WTC11 (cell line): ENCODE measurements at regions not wholly inside any gene's neighbourhood (a gene's known extent, or its start where the extent isn't known, plus 50 kb on each side); places are given as distances from the start of the nearest gene placed in this dataset.

Experiments
- CREM ChIP-seq: sonication (generic); formaldehyde crosslinking; IDR thresholded peaks from 2 replicates; pipeline ENCODE4 v1.8.1; 2022; ENCODE audit warnings: mild to moderate bottlenecking, missing genetic modification reagents, moderate library complexity
- JUN ChIP-seq: sonication (generic); formaldehyde crosslinking; IDR thresholded peaks from 2 replicates; pipeline ENCODE4 v1.8.0; 2023; ENCODE audit warnings: mild to moderate bottlenecking, missing genetic modification reagents
- MYBL2 ChIP-seq: sonication (generic); formaldehyde crosslinking; IDR thresholded peaks from 2 replicates; pipeline ENCODE4 v1.8.1; 2023; ENCODE audit warnings: mild to moderate bottlenecking, moderate library complexity, missing genetic modification reagents
- PRDM15 ChIP-seq: sonication (generic); formaldehyde crosslinking; IDR thresholded peaks from 2 replicates; pipeline ENCODE4 v1.8.0; 2022; ENCODE audit warnings: missing genetic modification reagents
- TEAD4 ChIP-seq: sonication (generic); formaldehyde crosslinking; IDR thresholded peaks from 2 replicates; pipeline ENCODE4 v1.8.0; 2022; ENCODE audit warnings: mild to moderate bottlenecking, missing genetic modification reagents
- TP53 ChIP-seq: sonication (generic); formaldehyde crosslinking; IDR thresholded peaks from 2 replicates; pipeline ENCODE4 v1.8.1; 2023; ENCODE audit warnings: mild to moderate bottlenecking, missing genetic modification reagents
- USF1 ChIP-seq: sonication (generic); formaldehyde crosslinking; IDR thresholded peaks from 2 replicates; pipeline ENCODE4 v1.8.0; 2022; ENCODE audit warnings: mild to moderate bottlenecking, missing genetic modification reagents
- ZBTB21 ChIP-seq: sonication (generic); formaldehyde crosslinking; IDR thresholded peaks from 2 replicates; pipeline ENCODE4 v1.8.1; 2023; ENCODE audit warnings: mild to moderate bottlenecking, missing genetic modification reagents, borderline replicate concordance
- ZNF138 ChIP-seq: sonication (generic); formaldehyde crosslinking; conservative IDR thresholded peaks from 2 replicates; pipeline ENCODE4 v1.8.1; 2022; ENCODE audit warnings: mild to moderate bottlenecking, moderate library complexity, missing genetic modification reagents
- ZNF263 ChIP-seq: sonication (generic); formaldehyde crosslinking; IDR thresholded peaks from 2 replicates; pipeline ENCODE4 v1.8.1; 2022; ENCODE audit warnings: low read depth, mild to moderate bottlenecking, moderate library complexity, missing genetic modification reagents
- TF ChIP-seq, protein P1 (sequence below): fragments of 200-600 bp; IDR thresholded peaks from 2 replicates; pipeline ENCODE4 v1.8.0; 2022; ENCODE audit warnings: antibody characterized with exemption
- TF ChIP-seq, protein P2 (sequence below): sonication (generic); formaldehyde crosslinking; IDR thresholded peaks from 2 replicates; pipeline ENCODE4 v1.8.1; 2022; ENCODE audit warnings: missing genetic modification reagents, borderline replicate concordance
- TF ChIP-seq, protein P3 (sequence below): sonication (generic); formaldehyde crosslinking; conservative IDR thresholded peaks from 2 replicates; pipeline ENCODE4 v1.8.1; 2023; ENCODE audit warnings: mild to moderate bottlenecking, low read depth, missing genetic modification reagents, moderate library complexity
- TF ChIP-seq, protein P4 (sequence below): sonication (generic); formaldehyde crosslinking; IDR thresholded peaks from 2 replicates; pipeline ENCODE4 v1.8.1; 2023; ENCODE audit warnings: mild to moderate bottlenecking, moderate library complexity, missing genetic modification reagents

DNA sequence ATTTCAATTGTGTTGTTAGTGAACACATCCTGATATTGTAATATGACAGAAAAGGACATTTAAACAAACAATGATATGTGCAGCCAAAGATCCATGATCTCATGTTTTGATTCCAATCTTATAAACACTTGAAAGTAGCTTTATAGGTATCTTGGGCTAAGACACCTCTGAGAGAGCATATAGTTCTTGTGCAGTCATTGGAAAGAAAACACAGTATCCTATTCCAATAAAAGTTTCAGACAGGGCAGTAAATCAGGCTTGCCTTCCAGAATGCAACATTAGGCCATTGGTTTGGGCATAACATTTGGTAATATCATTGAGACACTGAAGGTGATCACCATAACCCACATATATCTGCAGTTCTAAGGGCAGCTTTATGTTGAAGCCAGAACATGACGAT lies 188.3 kb upstream of the HCCS start:
- TF ChIP-seq MYBL2 (no peak), ZNF138 (CRISPR knock-in tag) (no peak), USF1 (CRISPR knock-in tag) (no peak), TEAD4 (no peak), JUN (no peak), ZNF263 (CRISPR knock-in tag) (no peak), CREM (CRISPR knock-in tag) (no peak), PRDM15 (CRISPR knock-in tag) (no peak), ZBTB21 (no peak), TP53 (CRISPR knock-in tag) (no peak)
- TF ChIP-seq, protein P1, sequence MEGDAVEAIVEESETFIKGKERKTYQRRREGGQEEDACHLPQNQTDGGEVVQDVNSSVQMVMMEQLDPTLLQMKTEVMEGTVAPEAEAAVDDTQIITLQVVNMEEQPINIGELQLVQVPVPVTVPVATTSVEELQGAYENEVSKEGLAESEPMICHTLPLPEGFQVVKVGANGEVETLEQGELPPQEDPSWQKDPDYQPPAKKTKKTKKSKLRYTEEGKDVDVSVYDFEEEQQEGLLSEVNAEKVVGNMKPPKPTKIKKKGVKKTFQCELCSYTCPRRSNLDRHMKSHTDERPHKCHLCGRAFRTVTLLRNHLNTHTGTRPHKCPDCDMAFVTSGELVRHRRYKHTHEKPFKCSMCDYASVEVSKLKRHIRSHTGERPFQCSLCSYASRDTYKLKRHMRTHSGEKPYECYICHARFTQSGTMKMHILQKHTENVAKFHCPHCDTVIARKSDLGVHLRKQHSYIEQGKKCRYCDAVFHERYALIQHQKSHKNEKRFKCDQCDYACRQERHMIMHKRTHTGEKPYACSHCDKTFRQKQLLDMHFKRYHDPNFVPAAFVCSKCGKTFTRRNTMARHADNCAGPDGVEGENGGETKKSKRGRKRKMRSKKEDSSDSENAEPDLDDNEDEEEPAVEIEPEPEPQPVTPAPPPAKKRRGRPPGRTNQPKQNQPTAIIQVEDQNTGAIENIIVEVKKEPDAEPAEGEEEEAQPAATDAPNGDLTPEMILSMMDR: no peak
- TF ChIP-seq, protein P2, sequence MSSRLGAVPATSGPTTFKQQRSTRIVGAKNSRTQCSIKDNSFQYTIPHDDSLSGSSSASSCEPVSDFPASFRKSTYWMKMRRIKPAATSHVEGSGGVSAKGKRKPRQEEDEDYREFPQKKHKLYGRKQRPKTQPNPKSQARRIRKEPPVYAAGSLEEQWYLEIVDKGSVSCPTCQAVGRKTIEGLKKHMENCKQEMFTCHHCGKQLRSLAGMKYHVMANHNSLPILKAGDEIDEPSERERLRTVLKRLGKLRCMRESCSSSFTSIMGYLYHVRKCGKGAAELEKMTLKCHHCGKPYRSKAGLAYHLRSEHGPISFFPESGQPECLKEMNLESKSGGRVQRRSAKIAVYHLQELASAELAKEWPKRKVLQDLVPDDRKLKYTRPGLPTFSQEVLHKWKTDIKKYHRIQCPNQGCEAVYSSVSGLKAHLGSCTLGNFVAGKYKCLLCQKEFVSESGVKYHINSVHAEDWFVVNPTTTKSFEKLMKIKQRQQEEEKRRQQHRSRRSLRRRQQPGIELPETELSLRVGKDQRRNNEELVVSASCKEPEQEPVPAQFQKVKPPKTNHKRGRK (CRISPR knock-in tag): no peak
- TF ChIP-seq, protein P3, sequence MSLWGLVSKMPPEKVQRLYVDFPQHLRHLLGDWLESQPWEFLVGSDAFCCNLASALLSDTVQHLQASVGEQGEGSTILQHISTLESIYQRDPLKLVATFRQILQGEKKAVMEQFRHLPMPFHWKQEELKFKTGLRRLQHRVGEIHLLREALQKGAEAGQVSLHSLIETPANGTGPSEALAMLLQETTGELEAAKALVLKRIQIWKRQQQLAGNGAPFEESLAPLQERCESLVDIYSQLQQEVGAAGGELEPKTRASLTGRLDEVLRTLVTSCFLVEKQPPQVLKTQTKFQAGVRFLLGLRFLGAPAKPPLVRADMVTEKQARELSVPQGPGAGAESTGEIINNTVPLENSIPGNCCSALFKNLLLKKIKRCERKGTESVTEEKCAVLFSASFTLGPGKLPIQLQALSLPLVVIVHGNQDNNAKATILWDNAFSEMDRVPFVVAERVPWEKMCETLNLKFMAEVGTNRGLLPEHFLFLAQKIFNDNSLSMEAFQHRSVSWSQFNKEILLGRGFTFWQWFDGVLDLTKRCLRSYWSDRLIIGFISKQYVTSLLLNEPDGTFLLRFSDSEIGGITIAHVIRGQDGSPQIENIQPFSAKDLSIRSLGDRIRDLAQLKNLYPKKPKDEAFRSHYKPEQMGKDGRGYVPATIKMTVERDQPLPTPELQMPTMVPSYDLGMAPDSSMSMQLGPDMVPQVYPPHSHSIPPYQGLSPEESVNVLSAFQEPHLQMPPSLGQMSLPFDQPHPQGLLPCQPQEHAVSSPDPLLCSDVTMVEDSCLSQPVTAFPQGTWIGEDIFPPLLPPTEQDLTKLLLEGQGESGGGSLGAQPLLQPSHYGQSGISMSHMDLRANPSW (CRISPR knock-in tag): no peak
- TF ChIP-seq, protein P4, sequence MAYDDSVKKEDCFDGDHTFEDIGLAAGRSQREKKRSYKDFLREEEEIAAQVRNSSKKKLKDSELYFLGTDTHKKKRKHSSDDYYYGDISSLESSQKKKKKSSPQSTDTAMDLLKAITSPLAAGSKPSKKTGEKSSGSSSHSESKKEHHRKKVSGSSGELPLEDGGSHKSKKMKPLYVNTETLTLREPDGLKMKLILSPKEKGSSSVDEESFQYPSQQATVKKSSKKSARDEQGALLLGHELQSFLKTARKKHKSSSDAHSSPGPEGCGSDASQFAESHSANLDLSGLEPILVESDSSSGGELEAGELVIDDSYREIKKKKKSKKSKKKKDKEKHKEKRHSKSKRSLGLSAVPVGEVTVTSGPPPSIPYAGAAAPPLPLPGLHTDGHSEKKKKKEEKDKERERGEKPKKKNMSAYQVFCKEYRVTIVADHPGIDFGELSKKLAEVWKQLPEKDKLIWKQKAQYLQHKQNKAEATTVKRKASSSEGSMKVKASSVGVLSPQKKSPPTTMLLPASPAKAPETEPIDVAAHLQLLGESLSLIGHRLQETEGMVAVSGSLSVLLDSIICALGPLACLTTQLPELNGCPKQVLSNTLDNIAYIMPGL (CRISPR knock-in tag): no peak
